GM19455 (cell line): ENCODE measurements at regions not wholly inside any gene's neighbourhood (a gene's known extent, or its start where the extent isn't known, plus 50 kb on each side); places are given as distances from the start of the nearest gene placed in this dataset.
"Not testable (repeated sequence)": the region's sequence is repeated elsewhere in the genome, so short reads cannot be mapped to it uniquely, and the experiment has no call there.

Experiments used
- ATAC-seq: cut with Tn5 transposase; IDR thresholded peaks from one replicate; pipeline ENCODE4 v1.9.1; 2021; ENCODE audit not compliant: unreplicated experiment

DNA sequence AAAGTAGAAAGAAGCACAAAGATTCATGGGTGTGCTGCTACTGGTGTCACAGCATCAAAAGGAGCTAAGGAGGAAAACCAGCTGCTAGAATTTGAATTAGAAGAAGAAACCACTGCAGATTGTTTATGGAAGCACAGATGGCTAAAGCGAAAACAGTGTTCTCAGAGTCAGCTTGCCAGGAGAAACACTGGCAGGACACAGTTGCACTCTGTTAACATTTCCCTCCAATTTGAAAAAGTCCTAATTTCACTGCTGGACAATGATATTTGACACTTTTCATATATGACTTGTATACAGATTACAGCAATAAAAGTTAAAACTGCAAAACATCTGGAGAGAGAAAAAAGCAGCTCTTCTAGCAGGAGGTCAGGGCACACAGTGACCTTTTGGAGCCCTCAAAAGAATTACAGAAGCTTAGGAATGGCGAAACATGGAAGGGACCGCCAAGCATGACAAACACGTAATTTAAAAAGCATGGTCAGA lies 314.5 kb downstream of the COL12A1 start:
- ATAC-seq = no peak

DNA sequence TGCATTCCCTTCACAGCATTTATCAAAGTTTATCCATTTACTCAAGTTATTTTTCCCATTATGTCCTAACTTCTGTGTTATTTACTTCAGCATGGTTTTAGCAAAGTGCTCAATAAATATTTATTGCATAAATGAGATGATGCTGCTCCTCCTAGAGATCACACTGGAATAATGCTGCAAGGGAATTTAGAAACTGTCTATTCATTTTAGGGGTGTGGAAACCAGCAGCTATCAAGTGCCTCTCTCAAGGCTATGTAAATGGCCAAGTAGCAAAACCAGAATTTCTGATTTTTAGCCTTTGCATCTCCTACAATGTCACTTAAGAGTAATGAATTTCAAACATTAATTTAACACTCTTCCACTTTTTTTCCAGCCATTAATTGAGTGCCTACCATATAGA lies 316.2 kb downstream of the COL12A1 start:
- ATAC-seq = no peak

DNA sequence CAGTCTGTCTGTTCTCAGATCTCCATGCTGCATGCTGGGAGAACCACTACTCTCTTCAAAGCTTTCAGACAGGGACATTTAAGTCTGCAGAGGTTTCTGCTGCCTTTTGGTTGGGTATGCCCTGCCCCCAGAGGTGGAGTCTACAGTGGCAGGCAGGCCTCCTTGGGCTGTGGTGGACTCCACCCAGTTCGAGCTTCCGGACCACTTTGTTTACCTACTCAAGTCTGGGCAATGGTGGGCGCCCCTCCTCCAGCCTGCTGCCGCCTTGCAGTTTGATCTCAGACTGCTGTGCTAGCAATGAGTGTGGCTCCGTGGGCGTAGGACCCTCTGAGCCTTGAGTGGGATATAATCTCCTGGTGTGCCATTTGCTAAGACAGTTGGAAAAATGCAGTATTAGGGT lies 317.1 kb downstream of the COL12A1 start:
- ATAC-seq = not testable (repeated sequence)

DNA sequence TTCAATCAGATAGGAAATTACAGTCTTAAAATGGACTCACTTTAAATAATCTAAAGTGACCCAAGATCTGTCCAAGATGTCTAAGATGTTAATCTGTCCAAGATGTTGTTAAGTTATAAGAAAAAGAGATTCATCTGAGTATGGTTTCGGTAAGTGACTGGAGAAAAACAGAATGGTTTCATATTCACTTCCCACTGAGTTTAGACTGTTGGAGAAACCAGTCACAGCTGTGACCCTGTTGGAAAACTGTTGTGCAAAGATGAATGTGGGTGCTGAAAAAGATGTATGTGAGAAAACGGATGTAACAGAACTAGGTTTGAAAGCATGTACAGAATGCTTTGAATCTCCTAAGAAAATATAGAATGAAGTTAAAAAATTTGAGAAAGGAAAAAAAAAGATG lies 325.9 kb downstream of the COL12A1 start:
- ATAC-seq = no peak

DNA sequence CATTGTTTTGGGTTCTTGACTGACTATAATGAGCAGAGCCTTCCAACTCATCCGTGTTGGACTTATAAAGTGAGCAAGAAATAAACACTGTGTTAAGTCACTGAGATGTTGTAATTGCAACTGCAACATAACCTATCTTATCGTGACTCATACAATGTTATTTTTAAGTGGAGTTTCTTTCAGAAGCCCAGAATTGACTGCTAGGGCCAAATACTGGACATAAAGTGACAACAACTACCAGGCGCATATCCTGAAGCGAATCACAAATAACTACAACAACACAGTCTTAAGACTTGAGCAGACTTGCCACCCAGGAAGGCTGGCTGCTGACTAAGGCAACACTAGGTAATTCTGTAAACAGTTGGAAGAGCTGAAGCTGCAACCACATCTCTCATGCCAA lies 326.6 kb downstream of the COL12A1 start:
- ATAC-seq = no peak

DNA sequence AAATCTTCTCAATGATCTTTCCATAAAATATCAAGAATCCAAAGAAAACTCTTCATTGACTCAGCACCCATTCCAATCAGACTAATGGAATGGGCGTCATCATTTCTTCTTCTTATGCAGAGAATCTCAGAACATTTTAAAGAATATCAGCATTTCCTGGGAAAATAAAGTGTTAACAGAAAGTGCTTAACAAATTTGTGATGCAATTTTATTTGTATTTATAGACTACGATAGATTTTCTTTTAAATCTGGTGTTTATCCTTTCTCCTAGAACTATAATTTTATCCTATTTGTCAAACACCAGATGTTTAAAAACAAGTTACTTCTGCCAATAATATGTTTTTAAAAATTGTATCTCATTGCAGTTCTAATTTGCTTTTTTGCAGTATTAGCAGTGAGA lies 330.7 kb downstream of the COL12A1 start:
- no peak for ATAC-seq

DNA sequence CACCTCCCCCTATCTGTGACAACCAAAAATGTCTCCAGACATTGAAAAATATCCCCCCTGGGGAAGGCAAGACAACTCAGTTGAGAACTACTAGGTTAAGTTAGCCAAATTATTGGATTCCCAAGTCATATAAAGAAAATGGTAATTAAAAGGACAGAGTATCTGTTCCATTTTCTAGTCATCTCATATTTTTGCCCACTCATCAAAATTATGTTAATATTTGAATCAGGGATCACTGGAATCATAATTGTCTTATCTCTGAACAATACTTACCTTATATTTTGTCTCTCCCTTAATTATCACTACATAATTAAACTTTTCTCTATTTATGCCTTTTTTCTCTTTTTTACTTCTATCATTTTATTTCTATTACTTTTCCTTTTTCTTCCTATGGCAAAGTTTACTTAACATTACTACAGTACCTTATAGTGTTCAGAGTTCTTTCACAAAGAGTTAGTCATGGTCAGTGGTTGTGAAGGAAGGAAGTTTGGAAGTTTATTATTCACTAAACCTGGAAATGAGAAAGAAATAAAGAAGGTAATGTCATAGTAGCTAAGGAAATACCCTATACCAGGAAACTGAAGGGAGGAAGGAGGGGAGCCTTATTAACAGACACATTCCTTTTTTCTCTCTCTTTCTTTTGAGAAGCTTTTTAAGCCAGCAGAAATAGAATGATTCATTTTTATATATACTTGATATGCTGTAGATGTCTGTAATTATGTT lies 332.9 kb downstream of the COL12A1 start:
- no peak for ATAC-seq

DNA sequence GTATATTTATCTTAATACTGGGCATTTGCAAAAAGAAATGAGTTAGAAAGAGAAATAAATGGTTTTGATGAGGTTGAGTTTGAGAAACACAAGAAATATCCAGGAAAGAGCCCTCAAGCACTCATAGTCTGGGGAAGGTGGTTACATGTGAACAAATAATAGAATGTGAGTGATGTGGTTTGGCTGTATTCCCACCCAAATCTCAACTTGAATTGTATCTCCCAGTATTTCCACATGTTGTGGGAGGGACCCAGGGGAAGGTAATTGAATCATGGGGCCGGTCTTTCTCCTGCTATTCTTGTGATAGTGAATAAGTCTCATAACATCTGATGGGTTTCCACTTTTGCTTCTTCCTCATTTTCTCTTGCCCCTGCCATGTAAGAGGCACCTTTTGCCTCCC lies 334.1 kb downstream of the COL12A1 start:
- no peak for ATAC-seq

DNA sequence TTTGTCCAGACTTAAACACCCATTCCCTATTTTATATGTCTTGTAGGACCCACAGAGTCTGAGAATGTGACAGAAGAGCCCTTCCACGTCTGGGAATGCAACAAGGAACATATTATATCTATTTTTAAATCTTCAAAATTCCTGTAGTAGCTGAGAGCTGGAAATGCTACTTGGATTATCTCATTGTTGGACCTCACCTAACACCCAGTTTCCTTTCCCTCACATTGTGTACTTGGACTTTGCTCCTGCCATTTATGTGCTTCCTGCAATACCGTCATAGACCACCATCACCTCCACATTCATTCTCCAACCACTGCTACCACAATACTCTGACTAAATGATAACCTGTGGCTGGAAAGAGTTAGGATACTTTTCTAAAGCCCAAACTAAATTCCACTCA lies 335.4 kb downstream of the COL12A1 start:
- no peak for ATAC-seq

DNA sequence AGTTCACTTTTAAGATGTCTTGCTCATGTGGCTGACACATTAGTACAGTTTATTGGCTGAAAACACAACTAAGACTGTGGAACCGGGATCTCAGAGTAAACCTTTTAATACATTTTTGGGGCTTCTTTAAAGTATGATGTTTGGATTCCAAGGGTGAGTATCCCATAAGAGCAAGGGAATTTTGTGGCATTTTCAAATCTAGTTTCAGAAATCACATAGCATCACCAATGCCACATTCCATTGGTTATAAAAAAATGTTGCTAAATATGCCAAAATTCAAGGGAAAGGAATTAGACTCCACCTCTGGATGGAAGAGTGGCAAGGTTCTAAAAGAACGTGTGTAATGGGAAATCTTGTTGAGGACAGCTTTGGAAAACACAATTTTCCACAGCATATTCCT lies 338.6 kb downstream of the COL12A1 start:
- ATAC-seq = no peak

DNA sequence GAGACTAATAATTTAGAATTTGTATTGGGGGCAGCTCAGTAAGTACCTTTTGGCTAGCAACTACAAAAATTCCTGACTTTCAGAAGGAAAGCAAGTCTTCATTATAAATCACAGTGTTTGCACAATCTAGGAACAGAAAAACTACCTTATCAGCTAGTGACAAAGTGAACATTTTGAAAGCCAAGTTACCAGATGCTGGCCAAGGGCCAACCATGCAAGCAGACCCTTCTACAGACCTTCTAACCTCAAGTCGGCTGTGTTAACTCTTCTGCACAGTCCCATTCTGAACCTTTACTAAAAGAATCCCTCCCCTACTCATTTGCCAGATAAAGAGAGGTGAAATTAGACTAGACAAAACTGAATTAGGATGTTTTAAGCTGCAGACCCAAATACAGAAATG lies 341.9 kb downstream of the COL12A1 start:
- no peak for ATAC-seq

DNA sequence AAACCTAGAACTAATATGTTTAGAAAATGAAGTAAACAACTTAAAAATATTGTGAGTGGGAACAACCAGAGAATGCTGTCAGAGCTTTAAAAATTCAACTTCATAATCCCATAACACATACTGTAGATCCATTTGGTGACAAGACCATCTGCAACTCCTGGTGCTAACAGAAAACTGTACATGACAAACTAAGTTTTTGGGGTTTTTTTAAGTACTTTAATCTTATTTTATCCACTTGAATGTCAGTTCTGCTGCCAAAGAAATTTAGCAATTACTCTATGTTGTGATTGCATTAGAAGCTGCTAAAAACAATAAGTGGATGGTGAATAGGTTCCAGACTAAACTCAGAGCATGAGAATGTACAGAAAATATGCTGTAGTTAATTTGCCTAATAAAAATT lies 345.4 kb downstream of the COL12A1 start:
- ATAC-seq = no peak

DNA sequence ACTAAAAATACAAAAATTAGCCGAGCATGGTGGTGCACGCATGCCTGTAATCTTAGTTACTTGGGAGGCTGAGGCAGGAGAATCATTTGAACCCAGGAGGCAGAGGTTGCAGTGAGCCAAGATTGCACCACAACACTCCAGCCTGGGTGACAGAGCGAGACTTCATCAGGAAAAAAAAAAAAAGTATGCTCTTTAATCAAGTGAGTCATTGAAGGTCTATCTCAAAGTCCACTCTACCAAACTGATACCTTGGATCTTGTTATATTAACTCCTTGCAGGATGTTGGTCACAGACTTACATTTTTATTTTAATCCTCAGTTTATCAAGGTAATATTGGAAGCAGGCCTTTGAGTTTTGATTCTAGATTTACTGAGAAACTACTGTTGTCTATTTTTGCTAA lies 348.7 kb downstream of the COL12A1 start:
- no peak for ATAC-seq

DNA sequence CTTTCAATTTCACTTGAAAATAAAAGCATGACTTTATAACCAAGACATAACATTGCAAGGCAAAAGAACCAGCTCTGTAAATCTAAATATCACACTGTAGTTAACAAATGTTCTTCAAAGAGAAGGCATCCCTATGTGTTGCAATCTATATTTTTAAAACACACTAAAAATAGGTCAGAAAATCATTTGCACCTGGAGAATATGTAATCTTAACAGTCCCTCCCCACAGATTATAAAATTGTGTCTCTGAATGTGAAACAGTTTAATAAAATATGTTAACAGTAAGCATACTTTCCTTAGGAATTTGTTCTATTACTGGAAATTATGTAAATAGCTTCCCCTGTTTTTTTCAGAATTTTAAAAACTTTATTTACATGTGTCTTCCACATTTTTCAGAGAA lies 351.9 kb downstream of the COL12A1 start:
- no peak for ATAC-seq

DNA sequence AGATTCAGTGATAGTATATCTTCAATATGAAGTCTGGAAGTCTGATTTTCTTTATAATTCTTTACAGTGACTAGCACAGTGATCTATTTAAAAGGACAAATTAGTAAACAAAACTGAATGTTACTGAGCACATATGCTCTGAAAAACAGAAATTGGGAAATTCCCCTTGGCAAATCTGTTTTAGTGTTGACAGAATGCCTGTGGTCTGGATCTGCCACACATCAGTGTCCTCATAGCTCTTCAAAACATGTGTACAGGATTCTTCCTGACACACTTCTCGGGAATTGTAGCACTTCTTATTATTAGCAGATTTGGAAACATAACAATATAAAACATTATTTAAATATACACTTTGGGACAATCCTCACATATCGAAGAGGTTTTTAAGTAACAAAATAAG lies 354.3 kb downstream of the COL12A1 start:
- ATAC-seq = no peak

DNA sequence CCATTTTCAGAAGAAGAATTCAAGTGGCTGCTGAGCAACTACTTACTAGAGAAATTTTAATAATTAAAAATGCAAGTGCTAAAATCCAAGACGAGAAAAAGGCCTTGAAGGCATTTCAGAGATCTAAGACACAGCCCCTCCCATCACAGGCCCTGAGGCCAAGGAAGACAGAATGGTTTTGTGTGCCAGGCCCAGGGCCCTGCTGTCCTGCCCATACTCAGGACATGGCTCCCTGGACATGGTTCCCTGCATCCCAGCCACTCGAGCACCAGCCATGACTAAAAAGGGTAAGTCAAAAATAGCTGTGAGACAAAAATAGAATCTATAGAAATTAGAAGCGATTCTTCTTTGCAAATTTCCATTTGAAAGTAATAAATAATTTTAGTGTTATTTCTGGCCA lies 364.9 kb downstream of the COL12A1 start:
- no peak for ATAC-seq

DNA sequence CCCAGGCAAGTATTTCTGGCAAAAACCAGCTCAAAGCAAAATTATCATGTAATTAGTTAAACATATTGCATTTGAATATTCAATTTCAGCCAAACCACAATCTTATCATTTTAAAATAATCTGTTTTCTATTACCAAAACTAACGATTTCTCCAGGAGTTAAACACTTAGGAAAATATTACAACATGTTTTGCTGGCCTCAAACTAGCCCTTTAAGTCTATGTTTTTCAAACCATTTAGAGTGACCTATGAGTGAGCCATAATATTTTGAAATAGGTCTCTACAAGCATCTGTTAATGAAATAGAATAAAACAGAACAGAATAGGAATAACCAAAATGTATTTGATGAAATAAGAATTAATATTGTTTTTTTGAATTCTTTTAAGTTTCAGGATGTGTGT lies 370.9 kb downstream of the COL12A1 start:
- ATAC-seq = no peak

DNA sequence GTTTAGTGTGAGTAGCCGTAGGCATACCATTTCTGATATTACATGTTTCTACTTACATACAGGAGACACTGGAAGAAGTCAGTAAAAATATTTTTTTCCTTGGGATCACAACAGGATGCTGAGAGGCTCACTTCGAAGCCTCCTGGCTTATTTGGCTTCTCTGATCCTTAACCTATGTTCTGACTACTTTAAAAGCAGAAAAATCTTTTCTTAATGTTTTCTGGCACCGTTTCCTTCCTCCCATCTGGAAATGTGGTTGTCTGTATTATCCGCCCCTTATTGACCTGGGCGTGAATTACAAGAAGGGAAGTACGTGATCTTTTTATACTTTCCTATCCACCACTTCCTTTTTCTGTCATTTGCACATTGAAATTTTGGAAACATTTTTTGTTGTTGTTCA lies 379.6 kb downstream of the COL12A1 start:
- ATAC-seq = no peak

DNA sequence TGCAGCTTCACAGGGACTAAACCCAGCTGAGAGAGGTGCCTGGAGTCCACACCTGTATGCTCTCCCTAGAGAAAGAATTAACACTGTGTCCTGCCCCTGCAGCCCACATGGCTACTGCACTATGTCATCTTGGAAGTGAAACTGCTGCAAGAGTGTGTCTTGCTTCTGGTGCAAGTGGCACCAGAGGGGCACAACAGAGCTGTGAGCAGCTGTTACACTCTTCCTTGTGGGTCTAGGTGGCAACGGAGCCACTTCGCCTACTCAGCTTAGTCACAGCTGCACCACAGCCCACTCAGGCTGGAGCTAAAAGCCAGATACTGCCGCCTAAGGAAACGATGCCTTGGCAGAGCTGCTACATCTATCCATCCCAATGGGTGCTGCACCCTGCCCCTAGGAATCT lies 391.4 kb downstream of the COL12A1 start:
- ATAC-seq = no peak

DNA sequence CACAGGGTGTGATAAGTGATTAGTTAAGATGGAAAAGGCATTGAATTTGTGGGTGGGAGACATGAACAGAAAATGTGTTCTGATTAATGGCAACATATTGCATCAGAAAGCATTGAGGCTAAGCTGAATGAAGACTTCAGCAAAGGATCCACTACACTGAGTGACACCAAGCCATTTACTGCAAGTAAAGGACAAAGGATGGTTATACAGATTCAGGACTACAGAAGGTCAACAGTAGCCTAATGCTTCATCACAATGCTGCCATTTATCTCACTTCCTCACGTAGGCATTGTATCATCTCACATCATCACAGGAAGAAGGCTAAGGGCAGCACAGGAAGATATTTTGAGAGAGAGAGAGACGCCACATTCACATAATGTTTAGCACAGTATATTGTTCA lies 398.2 kb downstream of the COL12A1 start:
- no peak for ATAC-seq

DNA sequence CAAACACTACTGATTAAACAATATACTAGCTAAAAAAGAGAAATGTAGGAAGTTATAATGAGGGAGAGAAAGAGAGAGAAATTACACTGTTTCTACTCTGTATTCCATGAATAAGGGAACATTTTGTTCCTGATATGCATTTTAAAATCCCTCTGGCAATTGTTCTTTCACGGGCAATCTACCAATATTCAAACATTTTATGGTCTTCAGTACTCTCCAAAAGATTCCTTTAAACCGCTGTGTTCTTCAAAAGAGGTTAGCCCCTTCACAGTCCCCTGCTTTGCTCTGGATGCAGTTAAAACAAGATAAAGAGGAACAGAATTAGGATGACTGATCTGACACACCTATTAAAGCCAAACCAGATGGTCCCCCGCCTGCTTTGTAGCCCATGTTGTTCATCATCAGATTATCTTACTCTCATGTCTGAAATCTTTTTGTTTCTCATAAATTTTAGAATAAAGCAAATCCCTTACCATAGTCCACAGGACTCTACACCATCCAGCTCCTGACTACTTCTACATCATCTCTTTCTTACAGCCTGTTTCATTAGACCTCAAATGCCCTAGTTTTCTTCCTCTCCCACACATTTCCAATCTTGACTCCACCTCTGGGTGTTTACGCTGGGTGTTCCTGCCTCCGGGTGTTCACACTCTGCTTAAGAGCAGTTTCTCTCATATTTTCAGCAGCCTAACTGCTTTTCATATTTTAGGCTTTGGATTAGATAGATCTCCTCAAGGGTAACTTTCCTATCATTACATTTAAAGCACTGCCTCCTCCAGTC lies 399.7 kb downstream of the COL12A1 start:
- no peak for ATAC-seq

DNA sequence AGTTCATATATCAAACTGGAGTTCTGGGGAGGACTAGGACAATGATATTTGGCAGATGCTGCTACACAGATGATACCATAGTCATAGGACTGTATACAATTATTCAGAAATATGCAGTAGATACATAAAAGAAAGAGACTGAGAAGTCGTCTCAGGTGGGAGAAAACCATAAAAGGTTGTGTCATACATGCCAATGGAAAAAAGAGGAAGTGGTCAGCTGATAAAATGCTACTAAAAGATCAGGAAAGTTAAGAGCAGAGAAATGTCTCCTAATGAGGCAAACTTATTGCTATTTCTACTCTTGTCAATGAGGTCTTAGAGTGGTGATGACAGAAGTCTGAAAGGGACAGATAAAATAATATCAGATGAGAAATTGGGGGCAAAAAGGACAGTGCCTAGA lies 407.6 kb downstream of the COL12A1 start:
- ATAC-seq = no peak

DNA sequence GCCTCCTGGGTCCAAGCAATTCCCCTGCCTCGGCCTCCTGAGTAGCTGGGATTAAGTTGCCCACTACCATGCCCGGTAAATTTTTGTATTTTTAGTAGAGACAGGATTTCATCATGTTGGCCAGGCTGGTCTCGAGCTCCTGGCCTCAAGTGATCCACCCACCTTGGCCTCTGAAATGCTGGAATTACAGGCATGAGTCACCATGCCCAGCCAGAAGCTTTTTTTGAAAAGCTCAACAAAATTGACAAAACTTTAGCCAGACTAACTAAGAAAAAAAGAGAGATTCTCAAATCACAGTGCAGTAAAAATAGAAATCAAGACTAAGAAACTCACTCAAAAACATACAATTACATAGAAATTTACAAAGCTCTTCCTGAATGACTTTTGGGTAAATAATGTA lies 420.6 kb downstream of the COL12A1 start:
- ATAC-seq = no peak
